Activated CD8-positive, alpha-beta memory T cell treated with anti-CD3 and anti-CD28 coated beads for 24 hours (primary cell): ENCODE measurements at regions not wholly inside any gene's neighbourhood (a gene's known extent, or its start where the extent isn't known, plus 50 kb on each side); places are given as distances from the start of the nearest gene placed in this dataset.
"Not testable (repeated sequence)": the region's sequence is repeated elsewhere in the genome, so short reads cannot be mapped to it uniquely, and the experiment has no call there.

Experiments used
- DNase-seq: peaks from one replicate; pipeline ENCODE4 v3.0.0-alpha.2; 2020

- DNase-seq = no peak
These were observed 97.3 kb upstream of the CHD6 start for GRCh38 chr20:41715526-41715925.

- DNase-seq = no peak
These were observed 95.9 kb upstream of the CHD6 start for GRCh38 chr20:41714030-41714429.

GRCh38 chr20:41704896-41705295 lies 86.7 kb upstream of the CHD6 start:
- DNase-seq = no peak

GRCh38 chr20:41702647-41703046 lies 84.5 kb upstream of the CHD6 start:
- no peak for DNase-seq

- DNase-seq = no peak
These were observed 83.6 kb upstream of the CHD6 start for GRCh38 chr20:41701588-41702348.

GRCh38 chr20:41699673-41700072 lies 81.5 kb upstream of the CHD6 start:
- not testable (repeated sequence) for DNase-seq

GRCh38 chr20:41697861-41698559 lies 79.8 kb upstream of the CHD6 start:
- DNase-seq = no peak

- DNase-seq = no peak
These were observed 78.3 kb upstream of the CHD6 start for GRCh38 chr20:41696428-41696827.

- no peak for DNase-seq
These were observed 76.6 kb upstream of the CHD6 start for GRCh38 chr20:41694796-41695195.

- DNase-seq = peak; percentile 87
These were observed 75.2 kb upstream of the CHD6 start for GRCh38 chr20:41693136-41693979.

GRCh38 chr20:41692479-41693135 lies 74.4 kb upstream of the CHD6 start:
- peak; percentile 91 for DNase-seq

- DNase-seq = no peak
These were observed 73.3 kb upstream of the CHD6 start for GRCh38 chr20:41691443-41691842.

GRCh38 chr20:41690702-41691101 lies 72.5 kb upstream of the CHD6 start:
- DNase-seq = no peak

GRCh38 chr20:41686961-41687360 lies 68.8 kb upstream of the CHD6 start:
- DNase-seq = no peak

GRCh38 chr20:41685145-41685544 lies 67.0 kb upstream of the CHD6 start:
- DNase-seq = not testable (repeated sequence)

GRCh38 chr20:41678799-41679198 lies 60.6 kb upstream of the CHD6 start:
- DNase-seq = no peak

- DNase-seq = no peak
These were observed 54.1 kb upstream of the CHD6 start for GRCh38 chr20:41672282-41672681.

GRCh38 chr20:41671143-41671542 lies 53.0 kb upstream of the CHD6 start:
- no peak for DNase-seq

- no peak for DNase-seq
These were observed 52.5 kb upstream of the CHD6 start for GRCh38 chr20:41670631-41671030.

- DNase-seq = no peak
These were observed 51.6 kb upstream of the CHD6 start for GRCh38 chr20:41669708-41670263.

- DNase-seq = no peak
These were observed 50.0 kb upstream of the CHD6 start for GRCh38 chr20:41668057-41668749.
